Endothelial cell of umbilical vein (primary cell): ENCODE measurements at regions not wholly inside any gene's neighbourhood (a gene's known extent, or its start where the extent isn't known, plus 50 kb on each side); places are given as distances from the start of the nearest gene placed in this dataset.

Experiments used
- BruUV-seq: library from RNA; stranded (reverse); fragments of 400-500 nt; replicated peaks from 2 replicates; lab custom pipeline; 2021; lab: Mats Ljungman, UMichigan
- CTCF ChIA-PET: fragments of 300-600, 350-600 bp; sonication (Branson Sonifier 250); formaldehyde crosslinking; loops from one replicate; lab custom pipeline; 2021; ENCODE audit warnings: antibody characterized with exemption, inconsistent platforms; lab: Charles Lee
- POLR2A ChIA-PET: fragments of 300-600, 350-600 bp; sonication (Branson Sonifier 250); formaldehyde crosslinking; loops from one replicate; lab custom pipeline; 2021; ENCODE audit warnings: antibody characterized with exemption, inconsistent platforms; lab: Charles Lee
- DNase-seq: peaks from one replicate; pipeline ENCODE4 v3.0.0-alpha.2; 2011; ENCODE audit warnings: low read depth, low spot score
- FAIRE-seq: peaks from 2 replicates; lab custom pipeline; 2011; peaks lifted over from hg19 to GRCh38; lab: Jason Lieb, UNC
- H2AFZ ChIP-seq: 2 replicates; pipeline ENCODE4 v1.6.0; 2012; ENCODE audit warnings: low read depth, low read length, control low read depth, inconsistent platforms
- H3K27ac ChIP-seq: 2 replicates; pipeline ENCODE4 v1.5.1; 2011; ENCODE audit warnings: low read depth, mild to moderate bottlenecking, control low read depth, low read length, moderate library complexity; ENCODE audit not compliant: insufficient read depth
- H3K27me3 ChIP-seq, 2 experiments: 2 replicates each; pipeline versions ENCODE4 v1.6.0 to v1.6.1; 2011; ENCODE audit warnings: low read length in 2 of 2, mixed read lengths in 1 of 2; ENCODE audit not compliant: control insufficient read depth in 2 of 2, insufficient read depth in 2 of 2
- H3K36me3 ChIP-seq, 2 experiments: 2 replicates in 1 of 2; 3 replicates in 1 of 2; pipeline ENCODE4 v1.5.1; 2011; ENCODE audit warnings: low read length in 2 of 2, mild to moderate bottlenecking in 1 of 2, moderate library complexity in 1 of 2; ENCODE audit not compliant: control insufficient read depth in 2 of 2, insufficient read depth in 2 of 2; ENCODE audit errors: extremely low read depth in 1 of 2
- H3K4me1 ChIP-seq: 3 replicates; pipeline ENCODE4 v1.5.1; 2011; ENCODE audit warnings: mild to moderate bottlenecking, low read length; ENCODE audit not compliant: control insufficient read depth, insufficient read depth; ENCODE audit errors: extremely low read depth
- H3K4me2 ChIP-seq: 2 replicates; pipeline ENCODE4 v1.6.1; 2011; ENCODE audit warnings: low read length, control low read depth, mixed read lengths; ENCODE audit not compliant: insufficient read depth
- H3K4me3 ChIP-seq, 3 experiments: fragments of 200-600 bp in 1 of 3; sonication (generic), shearing (Covaris generic) in 1 of 3; replicated peaks in 1 of 3; 2 replicates each; pipeline ENCODE4 v1.5.1; 2011 to 2016; ENCODE audit warnings: control low read depth in 3 of 3, low read length in 3 of 3, mild to moderate bottlenecking in 2 of 3, inconsistent platforms in 1 of 3, low read depth in 1 of 3, moderate library complexity in 1 of 3; ENCODE audit not compliant: insufficient read depth in 1 of 3
- H3K79me2 ChIP-seq: 2 replicates; pipeline ENCODE4 v1.6.0; 2012; ENCODE audit warnings: low read length, inconsistent platforms; ENCODE audit not compliant: control insufficient read depth, insufficient read depth
- H3K9ac ChIP-seq: replicated peaks from 2 replicates; pipeline ENCODE3; 2011; ENCODE audit warnings: low read length, control low read depth; ENCODE audit not compliant: insufficient read depth; ENCODE audit errors: extremely low read depth
- H3K9me1 ChIP-seq: replicated peaks from 3 replicates; pipeline ENCODE4 v1.6.0; 2011; ENCODE audit warnings: mild to moderate bottlenecking, low read length; ENCODE audit not compliant: control insufficient read depth, insufficient read depth; ENCODE audit errors: extremely low read depth
- H3K9me3 ChIP-seq: replicated peaks from 2 replicates; pipeline ENCODE4 v1.5.1; 2012; ENCODE audit warnings: low read length, inconsistent platforms; ENCODE audit not compliant: control insufficient read depth, insufficient read depth
- H4K20me1 ChIP-seq: replicated peaks from 2 replicates; pipeline ENCODE3; 2011; ENCODE audit warnings: mild to moderate bottlenecking, low read length; ENCODE audit not compliant: control insufficient read depth, insufficient read depth; ENCODE audit errors: extremely low read depth
- CTCF ChIP-seq, 2 donors: IDR thresholded peaks; 1 replicate in 1 of 2; 2 replicates in 1 of 2; pipeline ENCODE4 v1.5.1; 2011; ENCODE audit warnings: low read length in 2 of 2, mild to moderate bottlenecking in 2 of 2, moderate library complexity in 2 of 2, control low read depth in 1 of 2, inconsistent platforms in 1 of 2, low read depth in 1 of 2; ENCODE audit not compliant: insufficient read depth in 1 of 2; ENCODE audit errors: extremely low read depth in 1 of 2
- EZH2 ChIP-seq: IDR thresholded peaks from 2 replicates; pipeline ENCODE4 v1.6.1; 2012; ENCODE audit warnings: borderline replicate concordance, low read depth, mild to moderate bottlenecking, moderate library complexity, low read length, inconsistent platforms; ENCODE audit not compliant: severe bottlenecking
- FOS ChIP-seq: IDR thresholded peaks from 2 replicates; pipeline ENCODE4 v1.6.1; 2011; ENCODE audit warnings: mild to moderate bottlenecking, low read length, moderate library complexity, borderline replicate concordance; ENCODE audit not compliant: insufficient read depth
- GATA2 ChIP-seq: IDR thresholded peaks from 2 replicates; pipeline ENCODE4 v1.7.0; 2011; ENCODE audit warnings: low read depth, mild to moderate bottlenecking, moderate library complexity, mixed read lengths, low read length; ENCODE audit not compliant: insufficient read length, insufficient read depth
- JUN ChIP-seq: IDR thresholded peaks from 2 replicates; pipeline ENCODE4 v1.6.1; 2011; ENCODE audit warnings: borderline replicate concordance, low read depth; ENCODE audit not compliant: insufficient read length, insufficient read depth
- MYC ChIP-seq: IDR thresholded peaks from one replicate; pipeline ENCODE4 v1.6.1; 2011; ENCODE audit warnings: mild to moderate bottlenecking, low read depth, low read length
- POLR2A ChIP-seq: IDR thresholded peaks from 2 replicates; pipeline ENCODE4 v1.6.1; 2012; ENCODE audit warnings: low read depth, mild to moderate bottlenecking, control low read depth, low read length
- POLR2AphosphoS5 ChIP-seq: IDR thresholded peaks from 2 replicates; pipeline ENCODE4 v1.6.1; 2012; ENCODE audit warnings: low read depth, mild to moderate bottlenecking, control low read depth, low read length, moderate library complexity; ENCODE audit not compliant: insufficient read depth
- dilution Hi-C: fragments of 300-500 bp; cut with MboI; formaldehyde crosslinking; loops from one replicate; pipeline ENCODE4 v1.15.0; 2019; ENCODE audit warnings: low sequenced_read_pairs; ENCODE audit not compliant: extremely low pct_ligation_motif_present
- intact Hi-C: fragments of 100-400 bp; cut with micrococcal nuclease; formaldehyde crosslinking; loops from one replicate; pipeline ENCODE4 v1.10.0; 2022
- TF ChIP-seq, protein P1 (sequence below): IDR thresholded peaks from 2 replicates; pipeline ENCODE4 v1.6.1; 2011; ENCODE audit not compliant: insufficient read depth, insufficient read length

- no peaks in the 10 kb centered on the region for H3K9me1 ChIP-seq
- FAIRE-seq (no peak), DNase-seq (no peak)
- no peak overlapping the region for H2AFZ ChIP-seq
- no peaks in the 10 kb centered on the region for H3K79me2 ChIP-seq
- H3K4me3 ChIP-seq: no peak overlapping the region
- BruUV-seq: no TSS peak
- no peaks in the 10 kb centered on the region for H4K20me1 ChIP-seq
- POLR2A ChIA-PET: no interaction called here
- no peak overlapping the region for H3K4me2 ChIP-seq
- no peaks in the 10 kb centered on the region for H3K36me3 ChIP-seq
- H3K27me3 ChIP-seq: no peaks in the 10 kb centered on the region
- H3K27ac ChIP-seq: no peak overlapping the region
- dilution Hi-C loops (no loop called here), intact Hi-C loops (no loop called here)
- H3K9ac ChIP-seq: no peak overlapping the region
- no peak for TF ChIP-seq POLR2AphosphoS5
- TF ChIP-seq FOS: no peak
- no peak for TF ChIP-seq EZH2
- TF ChIP-seq GATA2: no peak
- TF ChIP-seq CTCF (IDR thresholded peaks at IDR 0.05; ENCODE audit: extremely low read depth in 1 of 2, insufficient read depth in 1 of 2, low read depth in 1 of 2, low read length in 2 of 2): no peak
- TF ChIP-seq POLR2A: no peak
- no peak for TF ChIP-seq JUN
- TF ChIP-seq MYC: no peak
- TF ChIP-seq, protein P1, sequence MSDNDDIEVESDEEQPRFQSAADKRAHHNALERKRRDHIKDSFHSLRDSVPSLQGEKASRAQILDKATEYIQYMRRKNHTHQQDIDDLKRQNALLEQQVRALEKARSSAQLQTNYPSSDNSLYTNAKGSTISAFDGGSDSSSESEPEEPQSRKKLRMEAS: no peak
- H3K4me1 ChIP-seq: no peaks in the 10 kb centered on the region
- H3K9me3 ChIP-seq: no peaks in the 10 kb centered on the region
- CTCF ChIA-PET: no interaction called here
Observed at GRCh38 chr4:79059631-79060399, 120.6 kb upstream of the PAQR3 start.
